ENCODE measurements at regions not wholly inside any gene's neighbourhood (a gene's known extent, or its start where the extent isn't known, plus 50 kb on each side); places are given as distances from the start of the nearest gene placed in this dataset.
A peak's percentile ranks its signal among the peaks of the same experiment; 100 is the strongest.
"Not testable (repeated sequence)": the region's sequence is repeated elsewhere in the genome, so short reads cannot be mapped to it uniquely, and the experiment has no call there.

DNA sequence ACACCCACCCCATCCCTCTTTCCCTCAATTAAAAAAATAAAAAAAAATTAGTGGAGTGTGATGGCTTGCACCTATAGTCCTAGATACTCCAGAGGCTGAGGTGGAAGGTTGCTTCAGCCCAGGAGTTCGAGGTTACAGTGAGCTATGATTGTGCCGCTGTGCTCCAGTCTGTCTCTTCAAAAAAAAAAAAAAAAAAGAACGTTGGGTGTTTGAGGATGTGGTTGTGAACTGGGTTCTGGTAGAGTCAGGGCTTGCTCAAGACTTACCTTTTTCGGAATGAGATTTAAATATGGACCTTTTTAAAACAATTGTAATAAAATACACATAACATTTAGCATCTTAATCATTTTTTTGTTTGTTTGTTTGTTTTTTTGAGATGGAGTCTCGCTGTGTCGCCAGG, 211.9 kb downstream of the OR2B2 start:
- Histone ChIP-seq H3K4me3 (ENCODE audit: low read length) (no peak overlapping the region), H3K9me3 (ENCODE audit: low read length) (no peaks in the 10 kb centered on the region), H3K36me3 (ENCODE audit: insufficient read depth, low read length) (no peaks in the 10 kb centered on the region), H3K27ac (ENCODE audit: low read depth, low read length) (no peak overlapping the region), H3K4me1 (ENCODE audit: insufficient read depth, low read length) (peaks cover 1% of the 10 kb centered on the region), H3K27me3 (ENCODE audit: insufficient read depth, low read length, poor library complexity, severe bottlenecking) (no peaks in the 10 kb centered on the region)
- Mint-ChIP-seq H3K27me3 (no peaks in the 10 kb centered on the region), H3K9me3 (no peaks in the 10 kb centered on the region), H3K4me3 (no peak overlapping the region), H3K36me3 (peaks cover 10 to 31% (median 21%) of the 10 kb centered on the region in 3 donors), H3K4me1 (peaks cover 21 to 29% (median 25%) of the 10 kb centered on the region in 3 donors), H3K27ac (no peak overlapping the region)
- POLR2A ChIA-PET: no interaction called here
- CTCF ChIA-PET: no interaction called here
- no peak for DNase-seq

DNA sequence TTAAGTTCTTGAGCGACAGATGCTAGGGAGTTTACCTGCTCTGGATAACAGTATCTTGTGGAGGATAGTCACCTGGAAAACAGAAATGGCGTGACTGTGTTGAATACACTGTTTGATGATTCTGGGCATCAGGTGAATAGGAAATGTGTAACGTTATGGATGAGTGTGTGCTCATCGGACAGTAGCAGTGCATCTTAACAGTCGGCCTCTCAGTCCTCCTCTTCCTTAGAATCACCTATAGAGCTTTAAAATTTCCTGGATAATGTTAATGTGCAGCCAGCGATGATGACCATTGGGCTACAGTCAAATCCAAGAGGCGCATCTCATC, 217.7 kb downstream of the OR2B2 start:
- no peaks in the 10 kb centered on the region for H3K9me3 Mint-ChIP-seq
- peaks cover 0 to 5% of the 10 kb centered on the region in 2 donors for H3K27me3 Mint-ChIP-seq
- no peaks in the 10 kb centered on the region for H3K27me3 ChIP-seq (ENCODE audit: insufficient read depth, low read length, poor library complexity, severe bottlenecking)
- POLR2A ChIA-PET: interaction anchor here (1.0 kb wide), 1 partner anchor 44 kb away, joined by 5 read pairs; no protein-coding TSS in a partner anchor
- no peak for DNase-seq
- H3K4me3 ChIP-seq (ENCODE audit: low read length): peak overlapping the region; percentile 90
- H3K36me3 ChIP-seq (ENCODE audit: insufficient read depth, low read length): no peaks in the 10 kb centered on the region
- peaks cover 28 to 44% (median 36%) of the 10 kb centered on the region in 3 donors for H3K4me1 Mint-ChIP-seq
- peaks cover 13% of the 10 kb centered on the region for H3K4me1 ChIP-seq (ENCODE audit: insufficient read depth, low read length)
- no peaks in the 10 kb centered on the region for H3K9me3 ChIP-seq (ENCODE audit: low read length)
- peaks cover 0 to 10% (median 4%) of the 10 kb centered on the region in 3 donors for H3K36me3 Mint-ChIP-seq
- H3K4me3 Mint-ChIP-seq: peak overlapping the region; percentile 93 to 98 (median 97)
- CTCF ChIA-PET: no interaction called here
- H3K27ac Mint-ChIP-seq: peak overlapping the region in 7 of 8 donors; percentile 35 to 94 (median 89)
- peak overlapping the region; percentile 76 for H3K27ac ChIP-seq (ENCODE audit: low read depth, low read length)

DNA sequence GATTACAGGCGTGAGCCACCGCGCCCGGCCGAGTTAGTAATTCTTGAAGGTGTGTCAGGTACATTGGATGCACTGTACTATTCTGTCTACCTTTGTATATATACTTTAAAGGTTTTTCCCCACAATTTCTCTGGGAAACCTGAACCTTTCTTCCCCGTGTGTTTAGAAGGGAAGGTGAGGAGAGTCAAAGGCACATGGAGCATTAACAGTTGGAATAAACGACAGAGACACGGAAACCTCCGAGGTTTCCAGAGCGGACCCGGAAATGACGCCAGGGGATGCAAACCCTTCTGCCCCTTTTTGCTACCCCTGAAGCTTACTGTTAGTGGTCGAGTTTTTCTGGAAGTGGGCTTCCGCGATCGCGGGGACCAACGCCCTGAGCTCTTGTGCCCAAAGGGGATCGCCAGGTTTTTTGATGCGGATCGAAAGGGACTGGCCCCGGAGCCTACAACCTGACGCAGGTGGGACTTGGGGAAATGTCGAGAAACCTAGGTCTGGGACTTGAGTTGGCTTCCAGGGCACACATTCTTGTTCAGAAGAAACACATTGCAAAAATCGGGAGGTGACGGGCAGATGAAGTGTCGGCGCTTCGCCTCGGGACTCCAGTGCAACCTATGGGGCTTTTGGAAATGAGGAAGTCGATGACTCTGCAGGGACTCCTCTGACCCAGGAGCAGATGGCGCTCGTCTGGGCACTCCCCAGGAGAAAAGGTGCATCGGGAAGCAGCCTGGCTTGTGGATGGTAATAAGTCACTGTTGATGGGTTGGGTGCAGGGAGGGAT, 218.2 kb downstream of the OR2B2 start:
- H3K9me3 ChIP-seq (ENCODE audit: low read length): no peaks in the 10 kb centered on the region
- peaks cover 0 to 9% (median 0%) of the 10 kb centered on the region in 3 donors for H3K36me3 Mint-ChIP-seq
- CTCF ChIA-PET: interaction anchor here (0.9 kb wide), 1 partner anchor 58 kb away, joined by 3 read pairs; no protein-coding TSS in a partner anchor
- peak overlapping the region; percentile 90 for H3K4me3 ChIP-seq (ENCODE audit: low read length)
- H3K4me1 Mint-ChIP-seq: peaks cover 28 to 43% (median 36%) of the 10 kb centered on the region in 3 donors
- peak overlapping the region; percentile 93 to 98 (median 97) for H3K4me3 Mint-ChIP-seq
- POLR2A ChIA-PET: interaction anchor here (0.6 to 1.0 kb wide), 3 partner anchors 45 to 598 kb away, joined by 3 to 7 read pairs (median 5); no protein-coding TSS in a partner anchor
- peaks cover 13% of the 10 kb centered on the region for H3K4me1 ChIP-seq (ENCODE audit: insufficient read depth, low read length)
- DNase-seq: peak; percentile 11 to 53 (median 25)
- H3K27ac ChIP-seq (ENCODE audit: low read depth, low read length): peak overlapping the region; percentile 76
- H3K36me3 ChIP-seq (ENCODE audit: insufficient read depth, low read length): no peaks in the 10 kb centered on the region
- no peaks in the 10 kb centered on the region for H3K9me3 Mint-ChIP-seq
- H3K27me3 ChIP-seq (ENCODE audit: insufficient read depth, low read length, poor library complexity, severe bottlenecking): no peaks in the 10 kb centered on the region
- H3K27me3 Mint-ChIP-seq: peaks cover 0 to 5% of the 10 kb centered on the region in 2 donors
- H3K27ac Mint-ChIP-seq: peak overlapping the region; percentile 48 to 94 (median 87)

DNA sequence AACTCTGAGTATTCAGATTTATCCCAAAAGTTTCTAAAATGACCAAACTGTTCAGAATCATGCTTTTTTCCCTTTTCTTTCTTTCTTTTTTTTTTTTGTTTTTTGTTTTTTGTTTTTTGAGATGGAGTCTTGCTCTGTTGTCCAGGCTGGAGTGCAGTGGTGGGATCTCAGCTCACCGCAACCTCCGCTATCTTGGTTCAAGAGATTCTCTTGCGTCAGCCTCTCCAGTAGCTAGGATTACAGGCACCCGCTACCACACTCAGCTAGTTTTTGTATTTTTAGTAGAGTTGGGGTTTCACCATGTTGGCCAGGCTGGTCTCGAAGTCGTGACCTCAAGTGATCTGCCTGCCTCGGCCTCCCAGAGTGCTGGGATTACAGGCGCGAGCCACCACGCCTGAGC, 219.2 kb upstream of the ZNF184 start:
- H3K27me3 ChIP-seq (ENCODE audit: insufficient read depth, low read length, poor library complexity, severe bottlenecking); H3K9me3 Mint-ChIP-seq; DNase-seq; H3K27ac ChIP-seq (ENCODE audit: low read depth, low read length); H3K27ac Mint-ChIP-seq; H3K9me3 ChIP-seq (ENCODE audit: low read length); POLR2A ChIA-PET; H3K4me3 ChIP-seq (ENCODE audit: low read length); H3K36me3 ChIP-seq (ENCODE audit: insufficient read depth, low read length): not testable (repeated sequence)
- Mint-ChIP-seq H3K36me3 (peaks cover 0 to 17% (median 0%) of the 10 kb centered on the region in 3 donors), H3K27me3 (peaks cover 0 to 19% of the 10 kb centered on the region in 2 donors), H3K4me1 (peaks cover 41 to 59% (median 51%) of the 10 kb centered on the region in 3 donors), H3K4me3 (peak overlapping the region in 3 of 7 donors; percentile 19 to 97 (median 36))
- H3K4me1 ChIP-seq (ENCODE audit: insufficient read depth, low read length): peaks cover 14% of the 10 kb centered on the region
- CTCF ChIA-PET: interaction anchor here (1.1 to 1.4 kb wide), 2 partner anchors 203 to 565 kb away, joined by 4 read pairs; no protein-coding TSS in a partner anchor

DNA sequence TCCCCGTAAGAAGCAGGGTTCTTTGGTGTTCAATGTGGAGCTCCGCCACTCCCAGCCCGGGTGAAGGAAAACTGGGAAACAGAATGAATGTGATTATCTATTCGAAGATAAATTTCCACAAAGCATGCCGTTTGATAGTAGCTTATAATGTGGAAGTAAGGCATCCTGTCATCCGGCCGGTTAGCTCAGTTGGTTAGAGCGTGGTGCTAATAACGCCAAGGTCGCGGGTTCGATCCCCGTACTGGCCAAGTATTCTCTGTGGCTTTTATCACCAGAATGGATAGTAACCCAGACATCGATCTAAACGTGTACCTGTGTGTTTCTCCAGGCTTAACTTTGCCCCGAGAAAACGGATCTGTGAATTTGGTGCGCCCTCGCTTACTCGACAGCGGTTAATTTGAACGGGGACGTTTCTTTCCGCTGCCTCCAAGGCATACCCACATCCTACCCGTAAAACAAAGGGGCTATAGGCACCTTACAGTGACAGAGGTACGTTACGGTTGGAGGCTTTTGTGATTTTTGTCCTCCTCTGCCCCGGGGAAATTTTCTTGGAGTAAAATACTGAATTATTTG, 215.2 kb upstream of the ZNF184 start:
- Mint-ChIP-seq H3K9me3 (peaks cover 0 to 9% (median 9%) of the 10 kb centered on the region in 5 donors), H3K4me1 (peaks cover 25 to 39% (median 30%) of the 10 kb centered on the region in 3 donors), H3K27me3 (peaks cover 0 to 17% of the 10 kb centered on the region in 2 donors), H3K27ac (peak overlapping the region; percentile 78 to 99 (median 92)), H3K4me3 (peak overlapping the region; percentile 91 to 96 (median 94)), H3K36me3 (peaks cover 0 to 8% (median 0%) of the 10 kb centered on the region in 3 donors)
- peak; percentile 76 to 92 (median 84) for DNase-seq
- peak overlapping the region; percentile 17 for H3K27ac ChIP-seq (ENCODE audit: low read depth, low read length)
- peak overlapping the region; percentile 70 for H3K4me3 ChIP-seq (ENCODE audit: low read length)
- H3K4me1 ChIP-seq (ENCODE audit: insufficient read depth, low read length): peaks cover 3% of the 10 kb centered on the region
- H3K9me3 ChIP-seq (ENCODE audit: low read length): no peaks in the 10 kb centered on the region
- ChIA-PET POLR2A (interaction anchor here (0.8 to 1.1 kb wide), 2 partner anchors 64 to 209 kb away, joined by 4 read pairs; no protein-coding TSS in a partner anchor), CTCF (interaction anchor here (0.7 to 2.1 kb wide), 13 partner anchors 10 to 1151 kb away, joined by 3 to 12 read pairs (median 3); no protein-coding TSS in a partner anchor)
- H3K27me3 ChIP-seq (ENCODE audit: insufficient read depth, low read length, poor library complexity, severe bottlenecking): no peaks in the 10 kb centered on the region
- no peaks in the 10 kb centered on the region for H3K36me3 ChIP-seq (ENCODE audit: insufficient read depth, low read length)

DNA sequence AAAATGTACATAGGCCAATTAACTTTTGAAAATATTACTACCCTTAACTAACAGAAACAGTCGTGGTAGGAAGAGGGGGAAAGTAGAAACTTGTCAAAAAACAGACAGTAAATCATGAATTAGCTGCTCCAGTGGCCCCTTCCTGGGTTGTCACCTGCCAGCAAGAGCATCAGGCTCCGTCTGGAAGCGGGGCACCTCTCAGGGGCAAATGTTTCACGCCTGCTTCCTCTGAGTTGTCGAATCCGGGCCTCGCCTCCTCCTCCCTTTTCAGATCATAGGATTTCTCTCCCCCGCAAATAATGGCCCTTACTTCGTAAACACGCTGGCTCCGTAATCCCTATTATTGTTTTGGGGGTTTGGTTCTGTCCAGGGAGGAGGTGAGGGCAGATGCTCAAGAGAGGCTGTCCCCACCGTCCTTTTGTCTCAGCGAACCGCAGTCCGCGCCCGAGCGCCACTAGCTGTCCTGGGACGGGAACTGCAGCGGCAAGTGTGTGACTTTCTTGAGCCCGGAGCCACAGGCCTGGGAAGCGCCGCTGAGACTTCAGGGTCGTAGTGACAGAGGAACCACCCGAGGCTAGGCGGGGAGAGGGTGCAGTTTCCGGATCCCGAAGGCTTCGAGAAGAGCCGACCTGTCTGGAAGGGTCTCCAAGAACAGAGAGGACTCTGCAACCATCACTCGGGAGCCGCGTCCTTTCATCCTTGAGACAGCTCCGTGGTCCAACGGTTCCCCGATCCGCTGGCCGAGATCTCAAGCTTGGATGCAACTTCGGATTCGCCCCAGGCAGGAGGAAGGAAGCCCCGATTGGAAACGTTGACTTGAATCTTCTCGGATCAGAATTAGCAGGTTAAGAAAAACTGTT, 214.5 kb upstream of the ZNF184 start:
- Mint-ChIP-seq H3K27me3 (peaks cover 4 to 22% of the 10 kb centered on the region in 2 donors), H3K27ac (peak overlapping the region; percentile 86 to 99 (median 92)), H3K9me3 (peaks cover 0 to 9% (median 9%) of the 10 kb centered on the region in 5 donors), H3K4me3 (peak overlapping the region; percentile 91 to 96 (median 94)), H3K4me1 (peaks cover 25 to 39% (median 30%) of the 10 kb centered on the region in 3 donors), H3K36me3 (peaks cover 0 to 8% (median 0%) of the 10 kb centered on the region in 3 donors)
- H3K27ac ChIP-seq (ENCODE audit: low read depth, low read length): peak overlapping the region; percentile 17
- peak overlapping the region; percentile 70 for H3K4me3 ChIP-seq (ENCODE audit: low read length)
- no peaks in the 10 kb centered on the region for H3K9me3 ChIP-seq (ENCODE audit: low read length)
- peaks cover 3% of the 10 kb centered on the region for H3K4me1 ChIP-seq (ENCODE audit: insufficient read depth, low read length)
- POLR2A ChIA-PET: interaction anchor here (0.7 to 1.1 kb wide), 3 partner anchors 65 to 208 kb away, joined by 4 to 7 read pairs (median 4); no protein-coding TSS in a partner anchor
- H3K36me3 ChIP-seq (ENCODE audit: insufficient read depth, low read length): no peaks in the 10 kb centered on the region
- no peaks in the 10 kb centered on the region for H3K27me3 ChIP-seq (ENCODE audit: insufficient read depth, low read length, poor library complexity, severe bottlenecking)
- DNase-seq: peak; percentile 61 to 81 (median 66)
- CTCF ChIA-PET: interaction anchor here (0.6 to 2.1 kb wide), 16 partner anchors 11 to 1190 kb away, joined by 3 to 12 read pairs (median 3); partner anchors contain the start of gene POM121L2

DNA sequence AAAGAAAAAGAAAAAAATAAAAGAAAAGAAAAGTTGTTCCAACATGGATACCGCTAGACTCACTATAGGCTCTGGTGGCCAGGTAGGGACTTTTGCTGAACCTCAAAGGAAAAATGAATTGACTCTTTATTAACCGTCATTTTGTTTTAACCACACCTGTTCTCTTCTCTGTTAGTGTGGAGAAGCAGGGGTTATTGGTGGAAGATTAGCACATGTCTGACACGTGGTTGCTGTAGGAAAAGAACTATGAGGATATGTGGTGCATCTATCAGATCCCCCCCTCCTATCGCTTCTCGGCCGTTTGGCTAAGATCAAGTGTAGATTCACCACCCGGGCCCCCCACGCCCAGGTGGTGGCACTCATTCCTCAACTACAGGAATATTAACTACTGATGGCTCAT, 212.4 kb upstream of the ZNF184 start:
- Histone ChIP-seq H3K27me3 (ENCODE audit: insufficient read depth, low read length, poor library complexity, severe bottlenecking) (peaks cover 16% of the 10 kb centered on the region), H3K27ac (ENCODE audit: low read depth, low read length) (no peak overlapping the region), H3K9me3 (ENCODE audit: low read length) (no peaks in the 10 kb centered on the region), H3K4me3 (ENCODE audit: low read length) (no peak overlapping the region), H3K36me3 (ENCODE audit: insufficient read depth, low read length) (no peaks in the 10 kb centered on the region), H3K4me1 (ENCODE audit: insufficient read depth, low read length) (peaks cover 3% of the 10 kb centered on the region)
- Mint-ChIP-seq H3K27me3 (peaks cover 25 to 43% of the 10 kb centered on the region in 2 donors), H3K36me3 (peaks cover 0 to 8% (median 0%) of the 10 kb centered on the region in 3 donors), H3K4me3 (peak overlapping the region in 3 of 7 donors; percentile 3 to 82 (median 70)), H3K27ac (peak overlapping the region in 2 of 8 donors; percentile 32 to 97), H3K4me1 (peaks cover 28 to 37% (median 31%) of the 10 kb centered on the region in 3 donors), H3K9me3 (peaks cover 0 to 22% (median 15%) of the 10 kb centered on the region in 5 donors)
- CTCF ChIA-PET: no interaction called here
- POLR2A ChIA-PET: no interaction called here
- no peak for DNase-seq
